Trophoblast cell (in vitro differentiated cells and primary cell): ENCODE measurements at regions not wholly inside any gene's neighbourhood (a gene's known extent, or its start where the extent isn't known, plus 50 kb on each side); places are given as distances from the start of the nearest gene placed in this dataset.
A peak's percentile ranks its signal among the peaks of the same experiment; 100 is the strongest.

Experiments
- DNase-seq, 2 donors: peaks; one replicate each; pipeline ENCODE4 v3.0.0-alpha.2; 2016
- H2AFZ ChIP-seq: 2 replicates; pipeline ENCODE4 v1.6.1; 2013; ENCODE audit warnings: low read length, moderate library complexity, mild to moderate bottlenecking; ENCODE audit not compliant: insufficient read depth, poor library complexity
- H2AK5ac ChIP-seq: 2 replicates; pipeline ENCODE4 v1.6.1; 2013; ENCODE audit warnings: mild to moderate bottlenecking, low read length
- H2BK120ac ChIP-seq: 2 replicates; pipeline ENCODE4 v1.6.1; 2013; ENCODE audit warnings: low read length, mild to moderate bottlenecking, moderate library complexity; ENCODE audit not compliant: insufficient read depth, poor library complexity
- H2BK12ac ChIP-seq: 2 replicates; pipeline ENCODE4 v1.6.1; 2013; ENCODE audit warnings: mild to moderate bottlenecking, low read length, moderate library complexity
- H2BK5ac ChIP-seq: 2 replicates; pipeline ENCODE4 v1.6.1; 2013; ENCODE audit warnings: low read length, low read depth, moderate library complexity, mild to moderate bottlenecking; ENCODE audit not compliant: poor library complexity
- H3K14ac ChIP-seq: 2 replicates; pipeline ENCODE4 v1.6.1; 2013; ENCODE audit warnings: mild to moderate bottlenecking, low read length
- H3K18ac ChIP-seq: 2 replicates; pipeline ENCODE4 v1.6.1; 2013; ENCODE audit warnings: mild to moderate bottlenecking, low read length
- H3K23ac ChIP-seq: 2 replicates; pipeline ENCODE4 v1.6.1; 2013; ENCODE audit warnings: low read length
- H3K27ac ChIP-seq: 2 replicates; pipeline ENCODE4 v1.5.1; 2013; ENCODE audit warnings: low read depth, mild to moderate bottlenecking, inconsistent platforms, low read length, moderate library complexity
- H3K27me3 ChIP-seq: 2 replicates; pipeline ENCODE4 v1.6.1; 2013; ENCODE audit warnings: inconsistent platforms, mild to moderate bottlenecking, low read length, moderate library complexity; ENCODE audit not compliant: insufficient read depth
- H3K36me3 ChIP-seq, 2 experiments: 1 replicate in 1 of 2; 2 replicates in 1 of 2; pipeline ENCODE4 v1.6.1; 2013; ENCODE audit warnings: low read length in 2 of 2, mild to moderate bottlenecking in 2 of 2, moderate library complexity in 1 of 2; ENCODE audit not compliant: insufficient read depth in 2 of 2, control insufficient read depth in 1 of 2
- H3K4ac ChIP-seq: 2 replicates; pipeline ENCODE4 v1.6.1; 2013; ENCODE audit warnings: low read depth, mild to moderate bottlenecking, low read length, moderate library complexity
- H3K4me1 ChIP-seq, 2 experiments: 1 replicate in 1 of 2; 2 replicates in 1 of 2; pipeline ENCODE4 v1.6.1; 2013; ENCODE audit warnings: low read length in 2 of 2, mild to moderate bottlenecking in 2 of 2, moderate library complexity in 1 of 2; ENCODE audit not compliant: insufficient read depth in 2 of 2, control insufficient read depth in 1 of 2
- H3K4me2 ChIP-seq: 2 replicates; pipeline ENCODE4 v1.6.1; 2013; ENCODE audit warnings: inconsistent platforms, mild to moderate bottlenecking, low read length, moderate library complexity
- H3K4me3 ChIP-seq: 2 replicates; pipeline ENCODE4 v1.5.1; 2013; ENCODE audit warnings: mild to moderate bottlenecking, low read depth, low read length, inconsistent platforms
- H3K79me1 ChIP-seq: one replicate; pipeline ENCODE4 v1.6.1; 2013; ENCODE audit warnings: low read length
- H3K79me2 ChIP-seq: 2 replicates; pipeline ENCODE4 v1.6.1; 2013; ENCODE audit warnings: low read length, mild to moderate bottlenecking; ENCODE audit not compliant: control insufficient read depth, insufficient read depth, poor library complexity
- H3K9ac ChIP-seq: 2 replicates; pipeline ENCODE4 v1.6.1; 2013; ENCODE audit warnings: mild to moderate bottlenecking, low read length
- H3K9me3 ChIP-seq: 2 replicates; pipeline ENCODE4 v1.6.1; 2013; ENCODE audit warnings: low read depth, mild to moderate bottlenecking, control low read depth, inconsistent platforms, low read length; ENCODE audit not compliant: insufficient read depth
- H4K12ac ChIP-seq: 2 replicates; pipeline ENCODE4 v1.6.1; 2013; ENCODE audit warnings: low read depth, mild to moderate bottlenecking, low read length, moderate library complexity
- H4K8ac ChIP-seq: 2 replicates; pipeline ENCODE4 v1.6.1; 2013; ENCODE audit warnings: low read depth, mild to moderate bottlenecking, low read length, moderate library complexity
- H4K91ac ChIP-seq: one replicate; pipeline ENCODE4 v1.6.1; 2013; ENCODE audit warnings: low read depth, mild to moderate bottlenecking, low read length, moderate library complexity
- WGBS: extraction: QIAGEN DNeasy Blood & Tissue Kit; methylation state at CpG from one replicate; pipeline ENCODE4 v1.1.7; 2013; ENCODE audit warnings: missing lambda C conversion rate; ENCODE audit not compliant: insufficient read length, insufficient coverage; ENCODE audit errors: extremely low coverage; 5-methylcytosine and 5-hydroxymethylcytosine counted together

GRCh38 chr2:239630618-239631286 lies 229.9 kb upstream of the HDAC4 start:
- no peak overlapping the region for H4K91ac ChIP-seq
- H2AFZ ChIP-seq = no peak overlapping the region
- no peaks in the 10 kb centered on the region for H3K27me3 ChIP-seq
- no peak overlapping the region for H3K4me3 ChIP-seq
- H3K4ac ChIP-seq = no peak overlapping the region
- DNase-seq = peak; percentile 90 to 93
- no peak overlapping the region for H2BK5ac ChIP-seq
- WGBS = no CpG with 5 or more reads among the region's 13 CpGs
- H4K8ac ChIP-seq = no peak overlapping the region
- no peak overlapping the region for H3K4me2 ChIP-seq
- H3K27ac ChIP-seq = no peak overlapping the region
- H3K23ac ChIP-seq = no peak overlapping the region
- H3K36me3 ChIP-seq = no peaks in the 10 kb centered on the region
- no peaks in the 10 kb centered on the region for H3K79me2 ChIP-seq
- no peak overlapping the region for H2BK120ac ChIP-seq
- no peak overlapping the region for H3K9ac ChIP-seq
- no peak overlapping the region for H2AK5ac ChIP-seq
- H3K18ac ChIP-seq = no peak overlapping the region
- no peak overlapping the region for H4K12ac ChIP-seq
- H3K79me1 ChIP-seq = no peaks in the 10 kb centered on the region
- no peak overlapping the region for H3K14ac ChIP-seq
- H2BK12ac ChIP-seq = no peak overlapping the region
- no peaks in the 10 kb centered on the region for H3K4me1 ChIP-seq
- H3K9me3 ChIP-seq = peaks cover 3% of the 10 kb centered on the region

- Histone ChIP-seq H3K9me3 (no peaks in the 10 kb centered on the region), H3K4me3 (no peak overlapping the region), H4K91ac (no peak overlapping the region), H3K23ac (no peak overlapping the region), H2BK5ac (no peak overlapping the region), H3K9ac (no peak overlapping the region), H4K12ac (no peak overlapping the region), H4K8ac (no peak overlapping the region), H2BK120ac (no peak overlapping the region), H3K4me2 (no peak overlapping the region), H3K14ac (no peak overlapping the region), H3K36me3 (no peaks in the 10 kb centered on the region), H3K79me2 (no peaks in the 10 kb centered on the region), H3K4me1 (no peaks in the 10 kb centered on the region), H3K4ac (no peak overlapping the region), H3K18ac (no peak overlapping the region), H2BK12ac (no peak overlapping the region), H3K27ac (no peak overlapping the region), H2AK5ac (no peak overlapping the region), H3K79me1 (no peaks in the 10 kb centered on the region), H3K27me3 (no peaks in the 10 kb centered on the region), H2AFZ (no peak overlapping the region)
- DNase-seq = peak in 1 of 2 donors; percentile 4
- no CpG with 5 or more reads among the region's 7 CpGs for WGBS
These were observed 229.3 kb upstream of the HDAC4 start for GRCh38 chr2:239629926-239630617.

GRCh38 chr2:239626961-239627592 lies 226.3 kb upstream of the HDAC4 start:
- no peak overlapping the region for H3K4me2 ChIP-seq
- no CpG with 5 or more reads among the region's 16 CpGs for WGBS
- no peak overlapping the region for H3K4ac ChIP-seq
- no peak overlapping the region for H4K12ac ChIP-seq
- H4K91ac ChIP-seq = no peak overlapping the region
- no peak for DNase-seq
- no peak overlapping the region for H2BK5ac ChIP-seq
- no peak overlapping the region for H3K18ac ChIP-seq
- H2BK12ac ChIP-seq = no peak overlapping the region
- no peaks in the 10 kb centered on the region for H3K79me1 ChIP-seq
- H3K4me3 ChIP-seq = no peak overlapping the region
- no peak overlapping the region for H2AK5ac ChIP-seq
- H2AFZ ChIP-seq = no peak overlapping the region
- H2BK120ac ChIP-seq = no peak overlapping the region
- H4K8ac ChIP-seq = no peak overlapping the region
- H3K14ac ChIP-seq = no peak overlapping the region
- H3K27ac ChIP-seq = no peak overlapping the region
- no peaks in the 10 kb centered on the region for H3K36me3 ChIP-seq
- H3K9me3 ChIP-seq = no peaks in the 10 kb centered on the region
- H3K4me1 ChIP-seq = no peaks in the 10 kb centered on the region
- no peaks in the 10 kb centered on the region for H3K79me2 ChIP-seq
- no peak overlapping the region for H3K23ac ChIP-seq
- no peak overlapping the region for H3K9ac ChIP-seq
- H3K27me3 ChIP-seq = no peaks in the 10 kb centered on the region

GRCh38 chr2:239625971-239626734 lies 225.3 kb upstream of the HDAC4 start:
- Histone ChIP-seq H3K27ac (no peak overlapping the region), H3K9ac (no peak overlapping the region), H2BK5ac (no peak overlapping the region), H3K4me1 (no peaks in the 10 kb centered on the region), H3K79me2 (no peaks in the 10 kb centered on the region), H3K23ac (no peak overlapping the region), H3K79me1 (no peaks in the 10 kb centered on the region), H3K27me3 (no peaks in the 10 kb centered on the region), H3K36me3 (no peaks in the 10 kb centered on the region), H4K8ac (no peak overlapping the region), H3K9me3 (no peaks in the 10 kb centered on the region), H3K14ac (no peak overlapping the region), H2AFZ (no peak overlapping the region), H2AK5ac (no peak overlapping the region), H3K18ac (no peak overlapping the region), H4K91ac (no peak overlapping the region), H2BK120ac (no peak overlapping the region), H3K4ac (no peak overlapping the region), H3K4me2 (no peak overlapping the region), H4K12ac (no peak overlapping the region), H2BK12ac (no peak overlapping the region), H3K4me3 (no peak overlapping the region)
- DNase-seq = no peak
- WGBS = no CpG with 5 or more reads among the region's 8 CpGs
